ENCODE measurements at regions not wholly inside any gene's neighbourhood (a gene's known extent, or its start where the extent isn't known, plus 50 kb on each side); places are given as distances from the start of the nearest gene placed in this dataset.

- Histone ChIP-seq H3K9me3 (no peaks in the 10 kb centered on the region), H3K4me3 (ENCODE audit: low read depth in 1 of 2, low read length in 1 of 2) (no peak overlapping the region), H3K27ac (no peak overlapping the region), H3K36me3 (no peaks in the 10 kb centered on the region), H3K27me3 (no peaks in the 10 kb centered on the region), H3K4me1 (ENCODE audit: control insufficient read depth in 1 of 2, insufficient read depth in 1 of 2, low read depth in 1 of 2, low read length in 1 of 2) (peaks cover 0 to 4% of the 10 kb centered on the region in 2 experiments)
- peak; percentile 69 for TF ChIP-seq CTCF (IDR thresholded peaks at IDR 0.05)
Measured at GRCh38 chr7:81499262-81500116, 270.4 kb downstream of the HGF start.

- no peak overlapping the region for H3K4me3 ChIP-seq (ENCODE audit: low read depth in 1 of 2, low read length in 1 of 2)
- H3K4me1 ChIP-seq (ENCODE audit: control insufficient read depth in 1 of 2, insufficient read depth in 1 of 2, low read depth in 1 of 2, low read length in 1 of 2), result peaks cover 0 to 4% of the 10 kb centered on the region in 2 experiments
- no peaks in the 10 kb centered on the region for H3K36me3 ChIP-seq
- no peaks in the 10 kb centered on the region for H3K27me3 ChIP-seq
- no peak for TF ChIP-seq CTCF (IDR thresholded peaks at IDR 0.05)
- H3K27ac ChIP-seq, result no peak overlapping the region
- no peaks in the 10 kb centered on the region for H3K9me3 ChIP-seq
Measured at GRCh38 chr7:81498176-81498575, 271.7 kb downstream of the HGF start.

GRCh38 chr7:81492910-81493309 lies 276.9 kb downstream of the HGF start:
- Histone ChIP-seq H3K27me3 (no peaks in the 10 kb centered on the region), H3K27ac (no peak overlapping the region), H3K4me1 (ENCODE audit: control insufficient read depth in 1 of 2, insufficient read depth in 1 of 2, low read depth in 1 of 2, low read length in 1 of 2) (peaks cover 13 to 26% of the 10 kb centered on the region in 2 experiments), H3K4me3 (ENCODE audit: low read depth in 1 of 2, low read length in 1 of 2) (no peak overlapping the region), H3K9me3 (no peaks in the 10 kb centered on the region), H3K36me3 (no peaks in the 10 kb centered on the region)
- no peak for TF ChIP-seq CTCF (IDR thresholded peaks at IDR 0.05)

- Histone ChIP-seq H3K4me3 (ENCODE audit: low read depth in 1 of 2, low read length in 1 of 2) (no peak overlapping the region), H3K36me3 (no peaks in the 10 kb centered on the region), H3K27ac (no peak overlapping the region), H3K27me3 (no peaks in the 10 kb centered on the region), H3K4me1 (ENCODE audit: control insufficient read depth in 1 of 2, insufficient read depth in 1 of 2, low read depth in 1 of 2, low read length in 1 of 2) (peaks cover 19 to 33% of the 10 kb centered on the region in 2 experiments), H3K9me3 (no peaks in the 10 kb centered on the region)
- TF ChIP-seq CTCF (IDR thresholded peaks at IDR 0.05), result no peak
Measured at GRCh38 chr7:81492240-81492639, 277.6 kb downstream of the HGF start.

GRCh38 chr7:81491573-81491972 lies 278.3 kb downstream of the HGF start:
- peaks cover 26 to 40% of the 10 kb centered on the region in 2 experiments for H3K4me1 ChIP-seq (ENCODE audit: control insufficient read depth in 1 of 2, insufficient read depth in 1 of 2, low read depth in 1 of 2, low read length in 1 of 2)
- no peak for TF ChIP-seq CTCF (IDR thresholded peaks at IDR 0.05)
- no peaks in the 10 kb centered on the region for H3K36me3 ChIP-seq
- no peak overlapping the region for H3K27ac ChIP-seq
- H3K27me3 ChIP-seq, result no peaks in the 10 kb centered on the region
- H3K4me3 ChIP-seq (ENCODE audit: low read depth in 1 of 2, low read length in 1 of 2), result no peak overlapping the region
- H3K9me3 ChIP-seq, result no peaks in the 10 kb centered on the region

Measured in neutrophil (primary cell).